Fibroblast of the conjunctiva (primary cell): ENCODE measurements at regions not wholly inside any gene's neighbourhood (a gene's known extent, or its start where the extent isn't known, plus 50 kb on each side); places are given as distances from the start of the nearest gene placed in this dataset.
"Not testable (repeated sequence)": the region's sequence is repeated elsewhere in the genome, so short reads cannot be mapped to it uniquely, and the experiment has no call there.

Experiments used
- DNase-seq: peaks from one replicate; pipeline ENCODE4 v3.0.0-alpha.2; 2010; ENCODE audit warnings: low read depth

- no peak for DNase-seq
Observed at GRCh38 chr10:121137533-121137932, 286.4 kb downstream of the WDR11 start.

DNA sequence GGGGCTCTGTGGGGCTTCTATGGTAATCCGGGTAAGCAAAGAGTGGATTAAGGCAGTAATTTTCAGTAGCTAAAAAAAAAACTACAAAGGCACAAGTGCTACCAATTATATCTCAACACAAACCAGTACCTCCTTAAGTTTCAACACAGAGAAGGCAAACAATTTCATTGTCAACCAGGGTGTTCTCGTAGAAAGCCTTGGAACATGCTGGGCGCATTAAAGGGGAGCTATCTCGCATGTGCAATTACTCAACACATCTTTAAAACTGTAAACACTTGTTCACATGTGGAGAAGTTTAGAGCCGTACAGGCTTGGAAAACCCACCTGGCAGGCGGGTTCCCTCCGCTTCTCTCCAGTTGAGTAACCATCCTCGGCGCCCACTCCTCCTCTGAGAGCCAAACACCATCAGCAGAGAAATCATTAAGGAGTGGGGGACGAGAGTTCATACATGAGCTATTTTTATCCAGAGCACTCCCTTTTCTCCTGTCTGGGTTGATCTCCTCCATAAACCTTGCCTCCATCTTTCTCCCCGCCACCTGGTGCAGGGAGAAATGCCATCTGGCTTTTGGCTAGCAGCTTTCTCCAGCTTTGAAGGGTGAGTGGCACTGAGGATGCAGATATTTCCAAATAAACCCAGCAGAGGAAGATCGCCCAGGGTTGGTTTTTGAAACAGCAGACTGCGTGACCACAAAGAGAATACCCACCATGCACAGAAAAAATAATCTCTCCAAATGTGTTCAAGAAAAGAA, 287.1 kb downstream of the WDR11 start:
- no peak for DNase-seq

- DNase-seq: no peak
Observed at GRCh38 chr10:121138918-121139317, 287.8 kb downstream of the WDR11 start.

DNA sequence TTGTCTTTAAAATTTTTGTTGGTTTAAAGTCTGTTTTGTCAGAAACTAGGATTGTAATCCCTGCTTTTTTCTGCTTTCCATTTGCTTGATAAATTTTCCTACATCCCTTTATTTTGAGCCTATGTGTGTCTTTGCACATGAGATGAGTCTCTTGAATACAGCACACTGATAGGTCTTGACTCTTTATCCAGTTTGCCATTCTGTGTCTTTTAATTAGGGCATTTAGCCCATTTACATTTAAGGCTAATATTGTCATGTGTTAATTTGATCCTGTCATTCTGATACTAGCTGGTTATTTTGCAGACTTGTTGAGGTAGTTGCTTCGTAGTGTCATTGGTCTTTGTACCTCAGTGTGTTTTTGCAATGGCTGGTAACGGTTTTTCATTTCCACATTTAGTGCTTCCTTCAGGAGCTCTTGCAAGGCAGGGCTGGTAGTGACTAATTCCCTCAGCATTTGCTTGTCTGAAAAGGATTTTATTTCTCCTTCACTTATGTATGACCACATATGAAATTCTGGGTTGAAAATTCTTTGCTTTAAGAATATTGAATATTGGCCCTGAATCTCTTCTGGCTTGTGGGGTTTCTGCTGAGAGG, 294.7 kb downstream of the WDR11 start:
- not testable (repeated sequence) for DNase-seq

- DNase-seq: no peak
Observed at GRCh38 chr10:121148921-121149320, 297.8 kb downstream of the WDR11 start.

DNA sequence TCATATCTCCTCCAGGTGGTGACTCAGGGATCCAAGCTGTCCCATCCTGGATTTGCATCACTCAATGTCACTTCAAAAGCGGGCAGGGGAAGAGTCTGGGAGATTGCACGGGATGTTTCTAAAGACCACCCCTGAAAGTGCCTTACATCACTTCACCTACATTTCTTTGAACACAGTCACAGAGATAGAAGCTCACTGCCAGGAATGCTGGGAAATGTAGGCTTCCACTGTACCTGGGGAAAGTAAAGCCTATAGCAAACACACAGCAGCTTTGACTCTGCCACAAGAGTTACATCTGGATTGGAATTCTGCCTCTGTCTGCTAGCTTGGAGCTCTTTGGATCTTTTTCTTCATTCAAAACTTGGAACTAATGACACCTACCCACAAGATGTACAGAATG, 300.9 kb downstream of the WDR11 start:
- no peak for DNase-seq

DNA sequence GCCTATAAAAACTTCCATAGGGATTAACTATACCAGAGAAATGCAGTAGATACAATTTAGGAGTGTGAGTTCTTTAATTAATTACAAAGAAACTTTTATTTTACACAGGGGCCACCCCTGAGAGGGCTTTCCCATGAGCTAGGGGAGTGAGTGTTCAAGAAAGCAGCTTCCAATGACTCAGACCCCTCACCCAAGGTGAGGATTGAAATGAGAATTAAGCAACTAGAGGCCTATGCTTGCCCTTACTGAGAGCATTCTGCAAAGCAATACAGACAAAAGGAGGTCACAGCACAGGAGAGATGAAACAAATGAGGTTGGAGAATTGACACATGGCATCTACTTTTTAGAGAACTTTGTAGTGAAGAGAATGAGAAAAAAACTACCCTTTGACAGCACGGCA, 301.8 kb downstream of the WDR11 start:
- no peak for DNase-seq

DNA sequence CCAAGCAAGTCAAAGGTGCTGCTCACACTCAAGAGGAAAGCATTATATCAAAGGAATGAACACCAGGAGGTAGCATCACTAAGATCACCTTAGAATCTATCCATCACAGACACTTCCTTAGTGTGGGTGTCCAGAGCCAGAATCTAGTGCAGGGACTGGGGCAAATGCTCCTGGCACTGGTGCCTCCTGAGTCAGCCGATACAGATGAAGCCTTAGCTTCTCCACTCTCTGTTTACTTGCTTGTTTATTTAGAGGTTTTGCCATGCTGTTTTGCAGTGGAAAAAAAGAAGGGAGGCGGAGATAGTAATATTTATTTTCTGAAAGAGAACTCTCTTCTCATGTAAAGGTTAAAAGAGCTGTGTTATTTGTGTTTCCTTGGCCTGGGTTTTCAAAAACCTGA, 303.1 kb downstream of the WDR11 start:
- no peak for DNase-seq

DNA sequence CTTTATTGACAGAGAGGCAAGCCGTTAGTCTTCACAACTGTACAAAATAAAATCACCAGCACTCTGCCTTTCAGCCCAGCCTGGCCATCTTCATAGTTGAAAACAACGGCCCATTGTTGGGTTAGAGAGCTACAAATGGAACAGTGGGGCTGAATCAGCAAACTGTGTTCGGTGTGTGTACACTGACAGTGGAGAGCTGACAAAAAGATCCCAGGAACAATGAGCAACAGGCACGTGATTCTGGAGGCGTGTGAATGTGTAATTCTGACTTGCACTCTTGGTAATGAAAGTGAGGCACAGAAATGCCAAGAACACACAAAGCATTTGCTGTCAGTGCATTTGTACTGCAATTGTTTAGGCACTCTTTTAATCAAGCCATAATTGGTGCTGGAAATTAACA, 303.7 kb downstream of the WDR11 start:
- DNase-seq: no peak

DNA sequence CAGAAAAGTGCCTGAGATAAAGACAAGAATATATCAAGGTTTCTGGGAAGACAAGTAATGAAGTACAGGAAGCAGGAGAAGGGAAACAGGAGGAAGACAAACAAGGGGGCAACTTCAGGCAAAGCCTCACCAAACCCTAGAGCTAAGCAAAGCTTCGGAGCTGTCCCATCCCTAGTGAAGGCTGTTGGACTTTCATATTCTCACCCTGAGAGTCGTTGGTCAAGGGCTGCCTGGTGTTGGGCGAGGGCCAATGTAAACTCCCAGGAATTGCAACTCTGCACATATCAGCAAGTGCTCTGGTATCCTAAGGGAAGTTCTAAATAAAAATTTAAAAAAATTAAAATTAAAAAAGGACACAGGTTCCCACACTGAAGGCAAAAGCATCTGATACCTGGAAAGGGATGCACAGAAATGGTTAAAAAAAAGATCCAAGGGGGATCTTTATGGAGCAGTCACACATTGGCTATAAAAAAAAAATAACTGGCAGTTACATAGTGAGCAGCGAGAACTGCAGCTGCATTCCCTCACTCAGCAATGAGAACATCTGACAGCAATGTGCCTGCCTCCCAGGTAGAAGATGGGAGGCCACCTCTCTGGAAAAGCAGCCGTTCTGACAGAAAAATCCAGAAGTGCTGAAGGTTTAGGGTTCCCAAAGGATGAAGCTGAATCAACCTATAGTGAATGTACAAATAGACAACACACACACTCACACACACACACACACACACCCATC, 304.7 kb downstream of the WDR11 start:
- DNase-seq: no peak

GRCh38 chr10:121157998-121158397, 306.8 kb downstream of the WDR11 start:
- DNase-seq: no peak

DNA sequence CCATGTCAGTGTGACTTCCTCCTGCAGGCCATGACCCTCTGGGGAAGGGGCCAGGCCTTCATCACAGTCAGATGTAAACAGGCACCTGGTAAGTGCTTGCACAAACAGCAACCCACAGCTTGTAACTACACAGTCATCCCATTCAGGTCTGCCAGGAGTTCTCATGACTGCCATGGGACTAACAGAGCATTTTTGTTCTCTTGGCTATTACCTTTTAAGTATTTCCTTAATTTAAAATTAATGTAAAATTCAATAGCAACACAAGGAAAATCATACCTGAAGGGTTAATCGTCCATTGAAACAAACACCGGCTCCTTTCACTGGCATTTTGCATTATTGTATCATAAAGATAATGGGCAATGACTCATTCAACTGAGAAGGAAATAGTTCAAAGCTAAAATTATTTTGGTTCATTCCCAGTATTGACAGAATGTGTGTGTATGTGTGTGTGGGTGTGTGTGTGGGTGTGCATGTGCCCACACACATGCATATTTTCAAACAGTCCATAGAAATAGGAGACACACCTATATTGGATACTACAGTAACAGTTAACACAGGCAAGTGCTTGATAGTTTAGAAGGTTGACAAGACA, 307.9 kb downstream of the WDR11 start:
- no peak for DNase-seq

GRCh38 chr10:121159670-121160069, 308.5 kb downstream of the WDR11 start:
- DNase-seq: no peak

DNA sequence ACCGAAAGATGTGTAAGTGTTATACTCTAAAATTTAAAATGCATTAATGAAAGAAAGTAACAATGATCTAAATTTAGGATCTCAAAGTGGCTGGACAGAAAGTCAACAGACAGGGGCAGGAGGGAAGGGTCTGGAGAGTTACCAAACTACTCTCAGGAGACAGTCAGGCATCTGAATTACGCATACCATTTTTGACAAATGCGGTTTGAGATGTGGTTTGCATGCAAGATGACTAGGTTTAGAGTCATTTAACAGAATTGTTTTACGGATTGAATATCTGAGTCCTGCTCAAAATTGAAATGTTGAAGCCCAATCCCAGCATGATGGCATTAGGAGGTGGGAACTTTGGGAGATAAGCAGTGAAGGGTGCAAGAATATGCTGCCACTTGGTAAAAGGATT, 314.1 kb downstream of the WDR11 start:
- DNase-seq: no peak

DNA sequence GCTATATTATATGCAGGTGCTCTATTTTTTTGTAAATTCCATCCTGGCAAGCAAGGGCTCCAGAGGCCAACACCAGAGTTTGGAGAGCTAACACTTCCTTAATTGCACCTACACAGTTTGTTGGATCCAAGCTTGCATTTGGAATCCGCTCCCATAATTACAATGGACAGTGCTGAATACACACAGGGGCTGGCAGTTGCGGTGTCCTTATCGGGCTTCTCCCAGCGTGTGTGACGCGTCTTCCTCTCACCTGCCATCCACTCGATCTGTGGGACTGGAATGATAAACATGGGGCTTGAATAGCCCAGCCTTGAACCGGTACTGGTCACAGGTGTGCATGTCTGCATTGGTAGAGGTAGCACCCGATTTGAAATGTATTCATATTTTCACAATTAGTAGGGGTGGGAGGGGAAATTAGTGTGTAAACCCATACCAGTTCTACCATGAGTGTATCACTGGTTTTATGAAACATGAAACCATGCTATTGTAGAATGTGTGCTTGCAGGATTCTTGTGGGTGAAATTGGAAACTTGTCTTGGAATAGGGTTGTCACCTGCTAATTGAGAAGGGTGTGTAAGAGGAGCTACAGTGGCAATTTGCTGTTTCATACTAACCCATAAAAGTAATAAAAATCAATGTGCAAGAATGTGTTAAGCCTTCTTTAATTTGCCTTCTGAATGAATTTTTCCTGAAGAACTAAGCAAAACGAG, 316.5 kb downstream of the WDR11 start:
- no peak for DNase-seq

DNA sequence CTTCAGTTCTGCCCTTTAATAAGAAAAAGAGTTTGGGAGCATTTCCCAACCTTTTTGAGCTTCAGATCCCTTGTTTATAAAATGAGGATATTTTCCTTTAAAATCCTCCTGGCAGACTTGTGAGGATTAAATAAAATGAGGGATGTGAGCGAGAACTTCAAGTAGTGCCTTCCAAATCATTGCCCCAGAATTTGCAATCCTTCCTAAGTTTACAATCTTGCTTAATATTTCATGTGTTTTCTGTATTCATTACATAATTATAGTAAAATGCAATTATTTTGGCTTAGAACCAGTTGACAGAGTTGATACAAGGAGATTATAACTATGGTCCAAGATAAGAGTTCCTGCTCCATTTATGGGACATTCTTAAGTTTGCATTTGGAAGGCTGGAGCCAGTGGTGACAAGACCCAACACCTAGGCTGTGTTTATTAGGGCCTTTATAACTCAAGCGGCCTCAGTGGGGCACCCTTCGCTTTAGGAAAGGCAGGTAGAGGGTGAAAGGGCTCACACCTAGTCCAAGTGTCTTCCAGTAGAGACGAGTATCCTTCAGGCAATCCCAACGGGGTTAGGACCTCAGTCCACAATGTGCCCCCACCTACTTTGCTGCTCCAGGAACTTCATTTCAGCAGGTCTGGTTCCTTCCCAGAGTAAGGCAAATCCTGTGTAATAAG, 317.5 kb downstream of the WDR11 start:
- DNase-seq: no peak

DNA sequence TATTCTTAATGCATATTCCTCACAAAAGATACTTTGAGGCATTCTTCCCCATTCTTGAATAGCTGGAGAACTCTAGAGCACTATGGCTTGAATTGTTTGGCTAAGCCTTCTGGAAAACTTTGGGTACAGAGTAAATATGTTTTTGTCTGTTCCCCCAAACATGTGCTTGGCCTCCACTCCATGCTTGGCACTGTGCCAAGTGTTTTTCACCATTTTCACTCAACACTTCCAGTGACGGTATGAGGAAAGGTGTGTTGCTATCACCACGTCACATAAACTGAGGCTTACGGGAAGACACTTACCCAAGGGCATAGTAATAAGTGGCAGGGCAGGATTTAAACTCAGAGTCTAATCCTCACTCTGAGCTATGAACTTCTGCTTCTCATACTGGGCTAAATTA, 318.2 kb downstream of the WDR11 start:
- DNase-seq: no peak

- DNase-seq: no peak
Observed at GRCh38 chr10:121171825-121172787, 320.9 kb downstream of the WDR11 start.

DNA sequence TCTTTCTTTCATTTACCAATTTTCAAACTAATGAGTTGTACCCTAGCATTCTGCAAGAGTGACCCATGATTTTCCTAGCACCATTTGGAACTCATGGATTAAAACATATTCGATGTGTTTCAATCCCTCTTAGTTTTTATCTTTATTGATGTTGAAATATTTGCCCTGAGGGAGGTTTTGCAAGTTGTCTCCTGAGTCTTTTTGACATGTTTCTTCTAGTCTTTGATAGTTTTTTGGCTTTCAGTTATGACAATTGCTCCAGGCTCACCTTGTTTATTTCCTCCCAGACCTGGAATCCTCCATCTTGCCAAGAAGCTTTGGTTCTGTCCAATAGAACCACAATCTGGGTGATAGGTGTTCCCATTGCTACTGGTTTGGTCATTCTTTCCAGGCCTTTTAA, 327.8 kb downstream of the WDR11 start:
- DNase-seq: no peak

DNA sequence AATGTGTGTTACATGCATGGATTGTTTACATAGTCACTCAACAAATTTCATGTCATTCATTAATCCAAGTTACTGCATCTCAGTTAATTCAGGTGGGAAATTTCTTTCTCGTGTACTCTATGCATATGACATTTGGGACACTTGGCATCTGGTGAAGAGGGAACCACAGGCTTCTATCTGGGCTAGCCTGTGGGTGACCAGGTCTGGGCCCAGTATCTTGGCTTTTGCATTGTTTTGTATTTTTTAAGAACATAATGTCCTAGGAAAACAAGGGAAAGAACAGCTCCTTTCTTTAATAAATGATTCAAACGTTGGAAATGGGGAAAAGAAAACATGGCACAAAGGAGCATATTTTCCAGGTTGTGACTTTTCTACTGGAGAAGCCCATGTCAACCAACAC, 331.1 kb downstream of the WDR11 start:
- no peak for DNase-seq

DNA sequence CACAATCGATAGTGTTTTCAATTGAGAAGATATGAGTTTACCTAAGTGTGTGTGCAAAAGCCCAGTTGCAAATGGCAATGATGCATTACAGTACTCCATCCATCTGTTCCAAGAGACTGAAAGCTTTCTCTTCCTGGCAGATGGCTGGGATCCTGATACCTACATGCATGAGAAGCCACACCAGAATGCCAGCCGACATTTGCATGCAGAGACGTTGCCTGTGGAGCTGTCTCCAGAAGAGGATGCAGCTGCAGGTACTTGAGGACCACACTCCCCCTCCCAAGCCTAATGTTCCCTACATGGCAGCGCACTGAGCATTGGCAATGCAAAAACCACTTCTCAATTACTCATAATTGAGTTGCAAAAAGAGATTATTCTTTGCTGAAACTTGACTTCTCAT, 332.1 kb downstream of the WDR11 start:
- no peak for DNase-seq
